ENCODE measurements at regions not wholly inside any gene's neighbourhood (a gene's known extent, or its start where the extent isn't known, plus 50 kb on each side); places are given as distances from the start of the nearest gene placed in this dataset.
"Not testable (repeated sequence)": the region's sequence is repeated elsewhere in the genome, so short reads cannot be mapped to it uniquely, and the experiment has no call there.

GRCh38 chr14:51595881-51596455 lies 55.7 kb upstream of the FRMD6 start:
- Histone ChIP-seq H3K9me3 (no peaks in the 10 kb centered on the region), H3K4me1 (peaks cover 0 to 7% (median 0%) of the 10 kb centered on the region in 3 donors), H3K27me3 (no peaks in the 10 kb centered on the region), H3K36me3 (no peaks in the 10 kb centered on the region), H3K27ac (no peak overlapping the region), H3K4me3 (no peak overlapping the region)
- DNase-seq (no peak), ATAC-seq (no peak), FAIRE-seq (no peak)
- WGBS, 2 donors = 61 to 84% methylated on average over 3 of the region's 3 CpGs
- intact Hi-C loops (cut with DNase I) = no loop called here
- TF ChIP-seq, protein P1, sequence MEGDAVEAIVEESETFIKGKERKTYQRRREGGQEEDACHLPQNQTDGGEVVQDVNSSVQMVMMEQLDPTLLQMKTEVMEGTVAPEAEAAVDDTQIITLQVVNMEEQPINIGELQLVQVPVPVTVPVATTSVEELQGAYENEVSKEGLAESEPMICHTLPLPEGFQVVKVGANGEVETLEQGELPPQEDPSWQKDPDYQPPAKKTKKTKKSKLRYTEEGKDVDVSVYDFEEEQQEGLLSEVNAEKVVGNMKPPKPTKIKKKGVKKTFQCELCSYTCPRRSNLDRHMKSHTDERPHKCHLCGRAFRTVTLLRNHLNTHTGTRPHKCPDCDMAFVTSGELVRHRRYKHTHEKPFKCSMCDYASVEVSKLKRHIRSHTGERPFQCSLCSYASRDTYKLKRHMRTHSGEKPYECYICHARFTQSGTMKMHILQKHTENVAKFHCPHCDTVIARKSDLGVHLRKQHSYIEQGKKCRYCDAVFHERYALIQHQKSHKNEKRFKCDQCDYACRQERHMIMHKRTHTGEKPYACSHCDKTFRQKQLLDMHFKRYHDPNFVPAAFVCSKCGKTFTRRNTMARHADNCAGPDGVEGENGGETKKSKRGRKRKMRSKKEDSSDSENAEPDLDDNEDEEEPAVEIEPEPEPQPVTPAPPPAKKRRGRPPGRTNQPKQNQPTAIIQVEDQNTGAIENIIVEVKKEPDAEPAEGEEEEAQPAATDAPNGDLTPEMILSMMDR (IDR thresholded peaks at IDR 0.05) = no peak

DNA sequence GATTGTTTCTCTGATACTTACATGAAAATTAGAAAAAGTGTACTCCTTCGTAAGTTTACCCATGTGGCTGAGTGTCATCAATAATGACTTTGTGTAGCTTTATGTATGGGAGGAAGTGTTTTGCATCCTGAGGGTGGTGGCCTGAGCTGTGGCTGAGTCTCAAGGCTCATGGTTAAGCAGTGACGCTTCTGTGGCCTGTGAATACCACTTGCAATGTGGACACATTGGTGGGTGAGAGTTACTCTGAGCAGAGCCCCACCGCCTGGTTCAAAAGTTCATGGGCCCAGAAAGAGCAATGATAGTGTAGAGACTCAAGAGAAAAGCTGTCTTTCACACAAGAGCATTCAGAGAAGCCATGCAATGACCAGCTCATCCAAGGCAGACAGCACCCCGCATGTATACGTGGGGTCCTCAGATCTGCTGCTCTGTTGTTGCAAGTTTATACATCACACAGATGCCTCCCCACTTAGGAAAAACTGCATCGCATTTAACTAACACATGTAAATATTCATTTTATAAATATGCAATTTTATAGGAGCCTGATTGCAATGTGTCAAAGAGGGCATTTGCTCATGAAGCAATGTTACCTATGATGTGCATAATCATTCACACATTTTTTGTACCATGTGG lies 55.1 kb upstream of the FRMD6 start:
- intact Hi-C loops (cut with DNase I) = no loop called here
- no peak for DNase-seq
- Histone ChIP-seq H3K4me1 (peaks cover 0 to 7% (median 0%) of the 10 kb centered on the region in 3 donors), H3K36me3 (no peaks in the 10 kb centered on the region), H3K4me3 (no peak overlapping the region), H3K27me3 (no peaks in the 10 kb centered on the region), H3K27ac (no peak overlapping the region), H3K9me3 (no peaks in the 10 kb centered on the region)
- 86 to 91% methylated on average over 6 of the region's 6 CpGs for WGBS, 2 donors
- no peak for FAIRE-seq
- TF ChIP-seq, protein P1 (IDR thresholded peaks at IDR 0.05) = no peak
- no peak for ATAC-seq

- no peak for FAIRE-seq
- ATAC-seq = no peak
- DNase-seq = no peak
- no peak overlapping the region for H3K4me3 ChIP-seq
- no peak overlapping the region for H3K27ac ChIP-seq
- intact Hi-C loops (cut with DNase I) = no loop called here
- TF ChIP-seq, protein P1 (IDR thresholded peaks at IDR 0.05) = no peak
- WGBS, 2 donors = 80 to 84% methylated on average over 7 of the region's 7 CpGs
- H3K36me3 ChIP-seq = no peaks in the 10 kb centered on the region
- peaks cover 0 to 7% (median 0%) of the 10 kb centered on the region in 3 donors for H3K4me1 ChIP-seq
- no peaks in the 10 kb centered on the region for H3K9me3 ChIP-seq
- no peaks in the 10 kb centered on the region for H3K27me3 ChIP-seq
These were observed 54.3 kb upstream of the FRMD6 start for GRCh38 chr14:51597261-51598001.

- intact Hi-C loops (cut with DNase I); DNase-seq; FAIRE-seq; ATAC-seq; H3K9me3 ChIP-seq; H3K4me1 ChIP-seq; H3K27me3 ChIP-seq; H3K4me3 ChIP-seq; H3K27ac ChIP-seq; H3K36me3 ChIP-seq: not testable (repeated sequence)
- 61 to 73% methylated on average over 1 of the region's 1 CpG for WGBS, 2 donors
These were observed 52.6 kb upstream of the FRMD6 start for GRCh38 chr14:51598924-51599600.

DNA sequence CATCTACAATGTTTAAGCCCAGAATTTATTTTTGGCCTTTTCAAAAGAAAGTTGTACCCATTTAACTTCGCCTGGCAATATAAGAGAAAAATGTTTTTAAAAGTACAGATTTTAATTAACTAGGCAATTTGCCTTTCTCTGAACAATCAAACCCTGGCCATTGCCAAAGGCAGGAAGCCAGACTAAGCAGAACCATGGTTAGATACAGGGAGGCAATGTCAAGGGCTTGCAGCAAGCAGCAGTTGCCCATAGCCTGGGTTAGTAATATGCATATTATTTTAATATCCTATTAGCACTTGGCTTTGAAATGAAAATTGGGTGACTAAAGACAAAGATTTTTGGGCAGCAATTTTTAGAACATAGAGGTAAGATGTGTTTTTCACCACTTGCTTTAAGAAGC lies 51.1 kb upstream of the FRMD6 start:
- Histone ChIP-seq H3K36me3 (no peaks in the 10 kb centered on the region), H3K9me3 (no peaks in the 10 kb centered on the region), H3K4me1 (peaks cover 0 to 7% (median 0%) of the 10 kb centered on the region in 3 donors), H3K27ac (no peak overlapping the region), H3K27me3 (no peaks in the 10 kb centered on the region), H3K4me3 (no peak overlapping the region)
- ATAC-seq (no peak), DNase-seq (no peak), FAIRE-seq (no peak)
- 42 to 45% methylated on average over 1 of the region's 1 CpG for WGBS, 2 donors
- intact Hi-C loops (cut with DNase I) = no loop called here
- TF ChIP-seq, protein P1 (IDR thresholded peaks at IDR 0.05) = no peak
